ENCODE measurements at regions not wholly inside any gene's neighbourhood (a gene's known extent, or its start where the extent isn't known, plus 50 kb on each side); places are given as distances from the start of the nearest gene placed in this dataset.

GRCh38 chr21:30028537-30028936, 88.7 kb upstream of the GRIK1 start:
- FAIRE-seq = no peak
- Histone ChIP-seq H4K20me1 (replicated peaks; ENCODE audit: control insufficient read depth, extremely low read depth, insufficient read depth, low read length) (no peaks in the 10 kb centered on the region), H3K27me3 (ENCODE audit: control insufficient read depth in 2 of 2, insufficient read depth in 2 of 2, low read length in 2 of 2) (no peaks in the 10 kb centered on the region), H3K9me1 (replicated peaks; ENCODE audit: control insufficient read depth, extremely low read depth, insufficient read depth, low read length) (no peaks in the 10 kb centered on the region), H3K4me2 (ENCODE audit: insufficient read depth, low read length) (no peak overlapping the region), H3K79me2 (ENCODE audit: control insufficient read depth, insufficient read depth, low read length) (no peaks in the 10 kb centered on the region), H3K36me3 (ENCODE audit: control insufficient read depth in 2 of 2, extremely low read depth in 1 of 2, insufficient read depth in 2 of 2, low read length in 2 of 2) (no peaks in the 10 kb centered on the region), H3K4me3 (replicated peaks in 1 of 3; ENCODE audit: insufficient read depth in 1 of 3, low read depth in 1 of 3, low read length in 3 of 3) (no peak overlapping the region), H3K27ac (ENCODE audit: insufficient read depth, low read depth, low read length) (no peak overlapping the region), H3K9ac (replicated peaks; ENCODE audit: extremely low read depth, insufficient read depth, low read length) (no peak overlapping the region), H3K9me3 (replicated peaks; ENCODE audit: control insufficient read depth, insufficient read depth, low read length) (no peaks in the 10 kb centered on the region), H2AFZ (ENCODE audit: low read depth, low read length) (no peak overlapping the region), H3K4me1 (ENCODE audit: control insufficient read depth, extremely low read depth, insufficient read depth, low read length) (no peaks in the 10 kb centered on the region)
- no peak for DNase-seq (ENCODE audit: low read depth, low spot score)
- BruUV-seq (replicated peaks) = no TSS peak
- intact Hi-C loops (cut with micrococcal nuclease) (no loop called here), dilution Hi-C loops (cut with MboI; ENCODE audit: extremely low pct_ligation_motif_present, low sequenced_read_pairs) (no loop called here)
- ChIA-PET CTCF (no interaction called here), POLR2A (no interaction called here)
- TF ChIP-seq GATA2 (IDR thresholded peaks at IDR 0.05; ENCODE audit: insufficient read depth, insufficient read length, low read depth, low read length) (no peak), EZH2 (IDR thresholded peaks at IDR 0.05; ENCODE audit: borderline replicate concordance, low read depth, low read length, severe bottlenecking) (no peak), JUN (IDR thresholded peaks at IDR 0.05; ENCODE audit: borderline replicate concordance, insufficient read depth, insufficient read length, low read depth) (no peak), CTCF (IDR thresholded peaks at IDR 0.05; ENCODE audit: extremely low read depth in 1 of 2, insufficient read depth in 1 of 2, low read depth in 1 of 2, low read length in 2 of 2) (no peak), MAX (IDR thresholded peaks at IDR 0.05; ENCODE audit: insufficient read depth, insufficient read length) (no peak), FOS (IDR thresholded peaks at IDR 0.05; ENCODE audit: borderline replicate concordance, insufficient read depth, low read length) (no peak), MYC (IDR thresholded peaks at IDR 0.05; ENCODE audit: low read depth, low read length) (no peak), POLR2A (IDR thresholded peaks at IDR 0.05; ENCODE audit: low read depth, low read length) (no peak), POLR2AphosphoS5 (IDR thresholded peaks at IDR 0.05; ENCODE audit: insufficient read depth, low read depth, low read length) (no peak)
